Fibroblast of lung (primary cell): ENCODE measurements at regions not wholly inside any gene's neighbourhood (a gene's known extent, or its start where the extent isn't known, plus 50 kb on each side); places are given as distances from the start of the nearest gene placed in this dataset.

Source experiments
- EZH2 ChIP-seq: IDR thresholded peaks from 2 replicates; pipeline ENCODE4 v1.5.1; 2012; ENCODE audit warnings: low read length, control low read depth, mild to moderate bottlenecking; ENCODE audit errors: missing control alignments
- TF ChIP-seq, protein P1 (sequence below), 2 donors: IDR thresholded peaks in 1 of 2; conservative IDR thresholded peaks in 1 of 2; 1 replicate in 1 of 2; 2 replicates in 1 of 2; pipeline ENCODE4 v1.5.1; 2011 to 2012; ENCODE audit warnings: low read length in 2 of 2, control low read depth in 1 of 2, inconsistent platforms in 1 of 2, low read depth in 1 of 2, mild to moderate bottlenecking in 1 of 2

- no peak for TF ChIP-seq EZH2
- TF ChIP-seq, protein P1, sequence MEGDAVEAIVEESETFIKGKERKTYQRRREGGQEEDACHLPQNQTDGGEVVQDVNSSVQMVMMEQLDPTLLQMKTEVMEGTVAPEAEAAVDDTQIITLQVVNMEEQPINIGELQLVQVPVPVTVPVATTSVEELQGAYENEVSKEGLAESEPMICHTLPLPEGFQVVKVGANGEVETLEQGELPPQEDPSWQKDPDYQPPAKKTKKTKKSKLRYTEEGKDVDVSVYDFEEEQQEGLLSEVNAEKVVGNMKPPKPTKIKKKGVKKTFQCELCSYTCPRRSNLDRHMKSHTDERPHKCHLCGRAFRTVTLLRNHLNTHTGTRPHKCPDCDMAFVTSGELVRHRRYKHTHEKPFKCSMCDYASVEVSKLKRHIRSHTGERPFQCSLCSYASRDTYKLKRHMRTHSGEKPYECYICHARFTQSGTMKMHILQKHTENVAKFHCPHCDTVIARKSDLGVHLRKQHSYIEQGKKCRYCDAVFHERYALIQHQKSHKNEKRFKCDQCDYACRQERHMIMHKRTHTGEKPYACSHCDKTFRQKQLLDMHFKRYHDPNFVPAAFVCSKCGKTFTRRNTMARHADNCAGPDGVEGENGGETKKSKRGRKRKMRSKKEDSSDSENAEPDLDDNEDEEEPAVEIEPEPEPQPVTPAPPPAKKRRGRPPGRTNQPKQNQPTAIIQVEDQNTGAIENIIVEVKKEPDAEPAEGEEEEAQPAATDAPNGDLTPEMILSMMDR (conservative IDR thresholded peaks at IDR 0.05 in 1 of 2, IDR thresholded peaks at IDR 0.05 in 1 of 2; ENCODE audit: low read depth in 1 of 2, low read length in 2 of 2): no peak
These were observed 371.3 kb downstream of the SLC4A3 start for GRCh38 chr2:219998714-219999227.
